Amniotic stem cell (primary cell): ENCODE measurements at regions not wholly inside any gene's neighbourhood (a gene's known extent, or its start where the extent isn't known, plus 50 kb on each side); places are given as distances from the start of the nearest gene placed in this dataset.
"Not testable (repeated sequence)": the region's sequence is repeated elsewhere in the genome, so short reads cannot be mapped to it uniquely, and the experiment has no call there.

Experiments
- DNase-seq: peaks from one replicate; lab custom pipeline; 2025; lab: John Stamatoyannopoulos, UW

DNA sequence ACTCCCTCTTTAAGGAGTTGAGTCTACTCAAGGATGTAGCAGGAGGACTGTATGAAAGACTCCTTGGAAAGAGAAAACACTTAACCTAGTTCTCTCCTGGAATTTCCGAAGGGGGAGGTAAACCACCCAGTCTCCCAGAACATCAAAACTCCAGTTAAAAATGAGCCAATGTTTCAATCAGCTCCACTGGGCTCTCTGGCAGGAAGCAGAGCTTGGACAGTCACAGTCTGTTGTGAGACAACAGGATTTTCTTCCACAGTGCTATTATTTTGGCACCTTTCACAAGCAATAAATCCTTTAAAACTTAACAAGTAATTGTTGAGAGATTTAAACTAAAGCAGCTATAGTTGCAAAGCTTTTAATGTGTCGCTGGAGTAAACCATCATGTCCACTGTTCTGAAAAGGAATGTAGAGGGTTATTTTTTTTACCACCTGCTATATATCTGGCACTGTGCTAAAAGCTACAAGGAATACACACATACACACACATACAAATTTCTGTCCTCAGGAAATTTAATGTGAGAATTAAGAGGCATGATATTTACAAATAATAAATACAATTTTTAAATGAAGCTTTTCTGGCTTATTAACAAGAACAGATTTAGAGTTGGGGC is 229.2 kb upstream of the INTU start:
- DNase-seq = no peak

DNA sequence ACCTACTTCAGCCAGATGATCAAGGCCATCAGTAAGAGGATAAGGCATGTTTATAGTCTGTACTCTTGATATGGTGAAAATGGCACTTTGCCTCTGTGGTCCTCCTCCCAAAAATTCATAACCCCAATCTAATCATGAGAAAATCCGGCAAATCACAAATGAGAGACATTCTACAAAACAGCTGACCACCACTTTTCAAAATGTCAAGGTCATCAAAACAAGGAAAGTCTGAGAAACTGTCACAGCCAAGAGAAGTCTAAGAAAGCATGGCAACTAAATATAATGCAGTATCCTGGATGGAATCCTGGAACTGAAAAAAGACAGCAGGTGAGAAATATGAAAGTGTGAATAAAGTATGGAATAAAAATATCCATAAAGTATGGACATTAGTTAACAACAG is 226.6 kb upstream of the INTU start:
- no peak for DNase-seq

- DNase-seq = not testable (repeated sequence)
Measured at GRCh38 chr4:127407572-127407971, 225.2 kb upstream of the INTU start.

DNA sequence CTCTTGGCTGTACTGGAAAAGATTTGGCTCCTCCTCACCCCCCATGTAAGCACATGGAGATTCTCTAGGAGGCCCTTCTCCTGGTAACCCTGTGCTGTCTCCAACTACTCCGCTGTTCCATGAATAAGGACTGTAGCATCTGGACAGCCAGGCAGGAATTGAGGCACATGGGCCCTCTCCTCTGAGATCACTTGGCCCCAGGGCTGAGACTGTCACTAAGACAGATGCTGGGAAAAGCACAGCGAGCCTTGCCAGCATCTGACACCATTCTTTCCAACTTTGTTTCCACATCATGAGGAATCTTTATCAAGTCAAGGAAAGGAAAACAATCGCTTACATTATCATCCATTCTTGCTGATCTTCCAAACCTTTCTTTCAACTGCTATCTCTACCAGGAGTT is 222.6 kb upstream of the INTU start:
- no peak for DNase-seq

GRCh38 chr4:127410644-127411043 is 222.1 kb upstream of the INTU start:
- no peak for DNase-seq

DNA sequence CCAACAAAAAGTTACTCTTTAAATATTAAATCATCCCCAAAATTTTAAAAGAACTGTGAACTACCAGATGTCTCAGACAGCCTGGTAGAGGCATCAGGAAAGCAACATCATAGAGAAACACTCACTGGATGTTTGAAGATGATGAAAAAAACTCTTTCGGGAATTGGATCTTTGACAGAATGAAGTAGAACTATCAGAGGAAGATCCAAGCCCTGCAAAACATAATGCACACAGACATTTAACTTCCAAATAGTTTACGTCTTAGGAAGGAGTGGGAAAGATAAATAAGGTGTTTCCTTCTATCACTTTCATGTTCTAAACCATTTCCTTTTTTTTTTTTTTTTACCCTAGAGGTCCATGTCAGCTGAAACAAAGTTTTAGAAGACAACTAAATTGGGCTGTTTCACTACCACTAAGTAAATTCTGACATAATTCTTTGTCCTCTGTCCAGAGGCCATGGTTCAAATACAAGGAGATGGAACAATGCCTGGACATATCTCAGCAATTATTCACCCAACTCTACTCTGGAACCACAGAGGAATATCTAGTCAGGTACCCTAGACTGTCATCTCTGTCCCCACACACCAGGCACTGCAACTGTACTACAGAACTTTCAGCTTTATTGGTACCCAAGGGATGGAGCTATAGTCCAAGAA is 217.7 kb upstream of the INTU start:
- no peak for DNase-seq

GRCh38 chr4:127416115-127416514 is 216.6 kb upstream of the INTU start:
- DNase-seq = no peak

- no peak for DNase-seq
Measured at GRCh38 chr4:127417885-127418535, 214.7 kb upstream of the INTU start.

DNA sequence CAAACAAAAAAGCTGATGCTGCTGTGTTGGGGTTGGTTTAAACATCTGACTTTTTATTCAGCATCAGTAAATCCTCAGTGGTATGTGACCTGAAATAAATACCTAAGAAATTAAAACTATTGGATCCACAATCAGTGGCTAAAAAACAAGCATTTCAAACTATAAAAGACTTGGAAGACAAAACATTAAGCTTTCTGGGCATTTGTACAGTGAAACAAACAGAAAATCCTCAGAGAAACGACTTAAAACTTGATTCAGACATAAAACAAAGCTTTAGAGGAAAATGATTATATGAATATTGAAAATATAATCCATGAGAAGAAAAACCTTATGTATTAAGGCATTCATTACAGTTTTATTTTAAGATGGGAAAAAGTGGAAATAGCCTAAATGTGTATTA is 213.3 kb upstream of the INTU start:
- DNase-seq = no peak

DNA sequence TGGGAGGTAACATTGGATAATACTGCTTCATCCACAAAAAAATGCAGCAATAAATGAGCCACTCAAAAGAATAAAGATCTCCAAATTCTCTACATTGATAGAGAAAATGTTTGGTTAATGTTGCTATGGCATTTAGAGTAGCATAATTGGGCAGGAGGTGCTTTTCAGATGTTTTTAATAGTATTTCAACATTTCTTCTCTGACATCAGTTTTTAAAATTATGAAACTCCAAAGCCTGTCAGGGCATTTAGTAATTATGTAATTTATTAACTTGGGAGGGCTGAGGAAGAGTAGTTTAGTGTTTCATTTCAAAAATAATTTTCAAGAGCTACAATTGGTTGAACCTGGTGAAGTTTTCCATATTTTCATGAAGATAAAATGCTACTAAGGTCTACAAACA is 211.3 kb upstream of the INTU start:
- DNase-seq = no peak

GRCh38 chr4:127425202-127425845 is 207.4 kb upstream of the INTU start:
- DNase-seq = no peak

GRCh38 chr4:127425851-127426250 is 206.9 kb upstream of the INTU start:
- no peak for DNase-seq

DNA sequence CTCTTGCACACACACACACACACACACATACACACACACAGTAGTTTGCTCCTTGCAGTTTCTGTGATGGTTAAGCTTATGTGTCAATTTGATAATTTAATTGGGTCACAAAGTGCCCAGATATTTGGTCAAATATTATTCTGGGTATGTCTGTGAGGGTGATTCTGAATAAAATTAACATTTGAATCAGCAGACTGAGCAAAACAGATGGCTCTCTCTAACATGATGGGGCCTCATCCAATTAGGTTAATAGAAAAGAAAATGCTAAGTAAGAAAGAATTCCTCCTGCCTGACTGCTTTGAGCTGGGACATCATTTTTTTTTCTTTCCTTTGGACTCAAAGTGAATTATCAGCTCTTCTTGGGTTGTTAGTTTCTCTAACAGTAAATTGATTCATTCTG is 191.2 kb upstream of the INTU start:
- no peak for DNase-seq

DNA sequence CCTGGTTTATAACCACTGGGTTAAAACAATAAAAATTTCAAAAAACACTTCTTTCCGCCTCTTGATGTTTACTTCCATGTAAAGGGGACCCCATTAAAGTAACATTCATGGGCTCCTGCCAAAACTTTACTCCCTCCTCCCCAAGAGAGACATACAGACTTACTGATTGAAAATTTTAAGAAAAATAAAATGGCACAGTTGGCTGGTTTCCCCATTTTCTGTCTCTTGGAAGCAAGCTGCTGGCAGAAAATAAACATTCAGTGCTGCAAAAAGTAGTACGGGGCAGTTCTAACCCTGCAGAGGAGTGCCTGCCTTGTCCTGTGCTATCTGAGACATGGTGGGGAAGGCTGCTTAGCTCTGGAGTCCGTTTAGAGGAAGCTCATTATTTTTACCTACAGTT is 187.3 kb upstream of the INTU start:
- DNase-seq = no peak

DNA sequence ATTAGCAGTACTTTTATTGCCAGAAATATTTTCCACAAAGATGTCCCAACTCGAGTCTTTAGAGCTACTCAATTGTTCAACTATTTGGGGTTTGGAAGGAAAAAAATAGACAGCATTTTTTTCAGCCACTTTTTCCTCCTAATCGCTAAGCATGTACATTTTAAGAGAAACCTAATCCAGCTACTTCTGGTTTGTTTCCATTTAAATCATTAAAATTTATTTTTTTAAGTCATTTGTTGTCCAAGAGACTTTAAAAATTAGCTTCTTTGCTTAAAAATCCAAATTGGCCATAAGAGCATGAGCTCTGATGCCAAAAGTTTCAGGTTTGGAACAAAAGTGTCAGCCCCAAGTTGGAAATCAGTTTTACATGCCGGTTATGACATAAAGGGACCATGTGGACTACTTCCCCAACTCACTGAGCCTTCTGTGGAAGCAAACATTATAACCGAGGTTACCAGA is 186.3 kb upstream of the INTU start:
- DNase-seq = no peak

DNA sequence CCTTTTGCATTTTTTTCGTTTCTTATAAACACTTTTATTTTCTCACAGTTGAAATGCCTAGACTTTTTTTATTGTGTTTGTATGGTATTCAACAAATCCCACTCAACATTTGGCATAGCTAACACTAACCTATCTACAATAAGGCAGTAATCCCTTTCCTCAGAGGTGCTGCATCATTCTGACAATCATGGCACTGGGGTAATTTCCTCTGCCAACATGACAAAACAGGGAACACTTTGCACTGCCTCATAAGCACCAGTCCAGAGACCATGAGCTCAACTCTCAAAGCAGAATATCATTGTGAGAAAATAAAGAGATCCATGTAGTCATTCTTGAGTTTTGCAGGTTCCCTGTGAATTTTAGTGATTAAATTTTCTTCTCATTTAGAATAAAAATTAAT is 183.8 kb upstream of the INTU start:
- DNase-seq = no peak

DNA sequence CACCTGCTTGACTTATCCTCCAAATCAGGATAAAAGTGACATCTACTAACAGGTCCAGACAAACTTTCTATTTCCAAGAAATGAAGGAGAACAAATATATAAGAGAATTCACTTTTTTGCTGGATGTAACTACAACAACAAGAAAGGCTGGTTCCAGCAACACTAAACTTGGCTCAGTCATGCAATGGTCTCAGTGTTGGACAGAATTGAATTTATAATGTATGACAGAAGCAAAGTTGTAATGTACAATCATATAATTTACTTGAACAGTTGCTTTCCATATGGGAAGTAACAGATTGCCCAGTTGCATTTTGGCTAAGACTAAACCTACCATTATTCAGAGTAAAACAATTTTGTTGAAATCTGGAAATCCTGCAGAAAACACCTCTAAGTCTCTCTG is 183.3 kb upstream of the INTU start:
- DNase-seq = no peak

DNA sequence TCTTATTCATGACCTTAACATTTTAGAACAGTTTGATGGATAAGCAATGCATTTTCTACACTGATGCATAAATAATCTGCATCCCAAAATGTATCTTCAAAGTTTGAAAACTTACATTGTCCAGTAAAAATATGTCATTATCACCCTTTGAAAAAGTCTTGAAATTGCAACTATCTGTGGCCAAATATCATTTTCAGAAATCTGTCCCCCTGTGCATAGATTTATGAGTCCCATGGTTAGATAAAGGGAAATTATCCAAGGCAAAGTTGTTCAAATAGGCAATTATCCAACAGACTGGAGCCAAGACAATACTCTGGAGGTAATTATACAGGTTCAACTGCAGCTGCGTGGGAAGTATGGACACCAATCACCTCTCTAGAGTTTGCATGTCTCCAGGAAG is 182.5 kb upstream of the INTU start:
- no peak for DNase-seq

DNA sequence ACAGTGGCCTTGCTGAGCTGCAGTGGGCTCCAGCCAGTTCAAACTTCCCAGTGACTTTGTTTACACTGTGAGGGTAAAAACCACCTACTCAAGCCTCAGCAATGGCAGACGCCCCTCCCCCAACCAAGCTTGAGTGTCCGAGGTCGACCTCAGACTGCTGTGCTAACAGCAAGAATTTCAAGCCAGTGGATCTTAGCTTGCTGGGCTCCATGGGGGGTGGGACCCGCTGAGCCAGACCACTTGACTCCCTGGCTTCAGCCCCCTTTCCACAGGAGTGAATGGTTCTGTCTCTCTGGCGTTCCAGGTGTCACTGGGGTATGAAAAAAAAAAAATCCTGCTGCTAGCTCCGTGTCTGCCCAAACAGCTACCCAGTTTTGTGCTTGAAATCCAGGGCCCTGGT is 168.9 kb upstream of the INTU start:
- no peak for DNase-seq

- no peak for DNase-seq
Measured at GRCh38 chr4:127469542-127469941, 163.2 kb upstream of the INTU start.

DNA sequence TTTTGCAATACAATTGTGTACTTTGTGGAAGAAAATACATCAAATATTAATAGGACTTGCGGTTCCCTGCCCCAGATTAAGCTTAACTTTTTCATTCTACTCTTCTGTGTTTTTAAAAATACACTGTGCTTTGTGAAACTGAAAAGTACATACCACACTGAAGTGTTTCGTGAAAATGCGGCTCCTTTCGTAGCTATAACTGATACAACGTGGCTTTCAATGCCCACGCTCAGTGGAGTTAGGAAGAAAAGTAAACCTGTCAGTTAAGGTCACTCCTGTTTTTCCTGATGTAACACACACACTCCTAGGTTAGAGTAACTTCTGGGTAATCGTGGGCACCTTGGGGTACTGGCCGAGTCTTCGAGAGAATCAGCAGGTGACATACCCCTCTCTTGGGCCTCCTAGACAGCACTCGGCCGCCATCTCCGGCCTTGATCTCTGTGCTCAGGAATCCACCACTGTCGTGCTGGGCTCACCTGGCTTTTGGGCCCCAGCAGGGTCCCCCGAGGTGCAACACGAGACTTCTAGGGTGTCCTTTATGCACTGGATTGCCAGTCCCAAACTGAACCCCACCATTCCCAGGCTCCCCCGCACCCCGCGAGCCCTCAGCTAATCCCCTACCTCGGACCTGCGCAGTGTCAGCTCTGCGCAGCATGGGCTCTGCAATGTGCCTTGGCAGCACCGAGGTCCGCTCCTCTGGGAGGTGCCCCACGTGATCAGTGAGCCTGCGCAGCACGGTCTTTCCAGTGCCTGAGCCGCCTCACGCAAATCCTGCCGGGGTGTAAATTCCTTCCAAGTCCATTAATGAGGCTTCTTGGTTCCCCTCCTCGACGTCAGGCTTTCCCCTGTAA is 162.6 kb upstream of the INTU start:
- no peak for DNase-seq

DNA sequence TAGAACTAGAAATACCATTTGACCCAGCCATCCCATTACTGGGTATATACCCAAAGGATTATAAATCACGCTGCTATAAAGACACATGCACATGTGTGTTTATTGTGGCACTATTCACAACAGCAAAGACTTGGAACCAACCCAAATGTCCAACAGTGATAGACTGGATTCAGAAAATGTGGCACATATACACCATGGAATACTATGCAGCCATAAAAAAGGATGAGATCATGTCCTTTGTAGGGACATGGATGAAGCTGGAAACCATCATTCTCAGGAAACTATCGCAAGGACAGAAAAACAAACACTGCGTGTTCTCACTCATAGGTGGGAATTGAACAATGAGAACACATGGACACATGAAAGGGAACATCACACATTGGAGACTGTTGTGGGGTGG is 154.5 kb upstream of the INTU start:
- DNase-seq = not testable (repeated sequence)
